Gastroesophageal sphincter (tissue), 3 donors: ENCODE measurements at regions not wholly inside any gene's neighbourhood (a gene's known extent, or its start where the extent isn't known, plus 50 kb on each side); places are given as distances from the start of the nearest gene placed in this dataset.

Source experiments
- CTCF ChIP-seq, 4 experiments: fragments of 200-600 bp in 2 of 4; fragments of 450-650 bp in 2 of 4; sonication (generic) in 1 of 4; IDR thresholded peaks; one replicate each; pipeline ENCODE4 v1.5.1; 2017 to 2019; ENCODE audit warnings: antibody characterized with exemption in 4 of 4, mild to moderate bottlenecking in 2 of 4, moderate library complexity in 2 of 4
- POLR2A ChIP-seq, 2 donors: fragments of 450-650 bp; IDR thresholded peaks; one replicate each; pipeline ENCODE4 v1.6.1; 2017; ENCODE audit warnings: antibody characterized with exemption in 2 of 2, mild to moderate bottlenecking in 2 of 2, moderate library complexity in 1 of 2

GRCh38 chr4:28233724-28234123, 1373.1 kb downstream of the STIM2 start:
- TF ChIP-seq POLR2A (IDR thresholded peaks at IDR 0.05) (no peak), CTCF (IDR thresholded peaks at IDR 0.05) (no peak)
